Neuron (in vitro differentiated cells): ENCODE measurements at regions not wholly inside any gene's neighbourhood (a gene's known extent, or its start where the extent isn't known, plus 50 kb on each side); places are given as distances from the start of the nearest gene placed in this dataset.
"Not testable (repeated sequence)": the region's sequence is repeated elsewhere in the genome, so short reads cannot be mapped to it uniquely, and the experiment has no call there.

ENCODE experiments used
- H2AFZ ChIP-seq: one replicate; pipeline ENCODE4 v1.6.1; 2013; ENCODE audit warnings: low read depth, mild to moderate bottlenecking, inconsistent platforms, low read length, moderate library complexity
- H3K27me3 ChIP-seq: one replicate; pipeline ENCODE4 v1.6.1; 2013; ENCODE audit warnings: low read length; ENCODE audit not compliant: insufficient read depth
- H3K36me3 ChIP-seq: one replicate; pipeline ENCODE4 v1.6.1; 2013; ENCODE audit warnings: low read length; ENCODE audit not compliant: insufficient read depth
- H3K4me1 ChIP-seq: one replicate; pipeline ENCODE4 v1.6.1; 2013; ENCODE audit warnings: low read length; ENCODE audit not compliant: insufficient read depth
- H3K4me3 ChIP-seq: 2 replicates; pipeline ENCODE4 v1.5.1; 2013; ENCODE audit warnings: mild to moderate bottlenecking, low read length, moderate library complexity
- H3K9me3 ChIP-seq: one replicate; pipeline ENCODE4 v1.6.1; 2013; ENCODE audit warnings: low read length

GRCh38 chr12:107501681-107502080 lies 183.9 kb upstream of the PWP1 start:
- Histone ChIP-seq H3K27me3 (no peaks in the 10 kb centered on the region), H3K4me1 (no peaks in the 10 kb centered on the region), H3K9me3 (peaks cover 6% of the 10 kb centered on the region), H3K36me3 (no peaks in the 10 kb centered on the region), H2AFZ (no peak overlapping the region), H3K4me3 (no peak overlapping the region)

DNA sequence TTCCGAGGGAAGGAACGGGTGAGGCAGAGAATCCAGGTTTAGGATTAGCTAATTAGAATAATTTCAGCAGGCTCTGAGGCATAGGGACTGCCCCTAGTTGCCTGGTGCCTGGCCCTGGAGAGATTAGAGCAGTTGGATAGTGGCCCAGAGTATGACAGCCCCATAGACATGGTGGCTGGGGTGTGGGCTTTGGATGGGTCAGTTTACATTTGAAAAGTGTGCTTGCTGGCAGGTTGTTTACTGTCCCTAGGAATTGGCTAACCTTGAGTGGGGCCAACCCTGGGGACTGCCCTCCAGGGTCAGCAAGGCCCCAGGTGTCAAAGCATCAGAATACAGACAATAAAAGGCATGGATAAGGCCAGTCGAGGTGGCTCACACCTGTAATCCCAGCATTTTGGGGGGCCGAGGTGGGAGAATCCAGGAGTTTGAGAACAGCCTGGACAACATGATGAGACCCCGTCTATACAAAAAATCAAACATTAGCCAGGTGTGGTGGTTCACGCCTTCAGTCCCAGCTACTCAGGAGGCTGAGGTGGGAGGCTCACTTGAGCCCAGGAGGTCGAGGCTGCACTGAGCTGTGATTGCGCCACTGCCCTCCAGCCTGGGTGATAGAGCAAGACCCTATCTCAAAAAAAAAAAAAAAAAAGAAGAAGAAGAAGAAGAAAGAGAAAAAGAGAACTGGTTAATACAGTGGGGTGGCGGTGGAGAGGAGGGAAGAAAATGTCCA lies 182.3 kb upstream of the PWP1 start:
- H2AFZ ChIP-seq = no peak overlapping the region
- H3K9me3 ChIP-seq = no peaks in the 10 kb centered on the region
- H3K36me3 ChIP-seq = no peaks in the 10 kb centered on the region
- no peaks in the 10 kb centered on the region for H3K4me1 ChIP-seq
- H3K4me3 ChIP-seq = no peak overlapping the region
- no peaks in the 10 kb centered on the region for H3K27me3 ChIP-seq

DNA sequence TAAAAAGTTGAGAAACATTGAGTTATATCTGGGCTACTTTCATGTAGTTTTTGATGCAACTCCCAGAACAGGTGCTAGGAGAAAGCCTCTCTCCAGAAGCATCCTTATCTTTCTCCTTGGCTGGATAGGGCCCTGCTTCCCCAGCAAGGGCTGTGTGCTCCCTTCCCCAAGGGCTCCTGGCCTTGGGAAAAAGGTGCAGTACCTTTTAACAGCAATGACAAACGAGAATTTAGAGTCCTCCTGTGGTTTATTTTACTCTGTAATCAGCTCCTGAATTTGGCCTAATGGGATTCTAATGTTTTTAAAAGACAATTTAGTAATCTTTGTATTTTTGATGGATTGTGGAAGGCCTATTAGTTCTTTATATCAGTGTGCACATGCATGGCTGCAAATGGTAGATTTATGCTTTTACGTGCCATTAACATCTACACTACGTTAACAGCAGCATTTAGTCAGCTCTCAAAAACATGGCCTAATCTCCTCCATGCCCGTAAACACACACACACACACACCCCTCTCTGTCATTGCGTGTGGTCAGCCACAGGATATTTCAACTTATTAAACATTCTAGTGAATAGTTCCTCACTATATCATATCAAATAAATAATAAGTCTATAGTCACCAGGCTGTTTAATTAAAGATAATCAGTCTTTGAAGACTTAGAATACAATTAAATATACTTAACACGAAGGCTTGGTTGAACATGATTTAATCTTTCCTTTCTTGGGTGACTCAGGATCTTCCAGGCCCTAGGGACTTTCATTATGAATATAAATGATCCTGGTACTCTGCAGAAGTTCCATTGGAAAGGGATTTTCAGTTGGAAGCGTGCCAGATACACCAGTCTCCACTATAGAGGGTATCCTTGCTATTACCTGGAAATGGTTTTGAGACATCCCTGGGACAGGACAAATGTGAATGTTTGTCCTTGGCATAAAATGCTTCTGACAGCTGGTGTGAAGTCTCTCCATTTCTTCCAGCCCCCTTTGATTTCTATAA lies 181.4 kb upstream of the PWP1 start:
- H3K4me1 ChIP-seq = no peaks in the 10 kb centered on the region
- H3K4me3 ChIP-seq = no peak overlapping the region
- no peaks in the 10 kb centered on the region for H3K36me3 ChIP-seq
- no peaks in the 10 kb centered on the region for H3K9me3 ChIP-seq
- no peak overlapping the region for H2AFZ ChIP-seq
- H3K27me3 ChIP-seq = no peaks in the 10 kb centered on the region

DNA sequence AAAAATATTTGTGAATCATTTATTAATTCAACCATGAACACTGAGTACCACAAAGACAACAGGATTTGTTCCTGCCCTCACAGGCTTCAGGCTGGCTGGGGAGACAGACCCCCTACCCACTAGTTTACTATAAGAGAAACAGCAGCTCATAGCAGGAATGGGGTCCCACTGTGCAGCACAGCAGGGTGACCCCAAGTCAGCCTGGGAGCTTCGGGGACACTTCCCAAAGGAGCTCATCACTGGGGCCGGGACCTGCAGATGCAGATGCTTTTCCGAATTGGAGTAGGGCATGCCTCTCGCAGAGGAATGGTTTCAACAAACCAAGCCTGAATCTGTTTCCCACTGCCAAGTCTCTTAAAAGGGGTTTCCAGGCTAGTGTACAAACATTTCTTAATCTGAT lies 176.2 kb upstream of the PWP1 start:
- Histone ChIP-seq H3K4me1 (no peaks in the 10 kb centered on the region), H3K36me3 (no peaks in the 10 kb centered on the region), H3K4me3 (no peak overlapping the region), H3K27me3 (no peaks in the 10 kb centered on the region), H3K9me3 (no peaks in the 10 kb centered on the region), H2AFZ (no peak overlapping the region)

GRCh38 chr12:107510211-107510610 lies 175.4 kb upstream of the PWP1 start:
- no peaks in the 10 kb centered on the region for H3K36me3 ChIP-seq
- H3K27me3 ChIP-seq = no peaks in the 10 kb centered on the region
- no peaks in the 10 kb centered on the region for H3K9me3 ChIP-seq
- H2AFZ ChIP-seq = no peak overlapping the region
- peaks cover 3% of the 10 kb centered on the region for H3K4me1 ChIP-seq
- H3K4me3 ChIP-seq = no peak overlapping the region

DNA sequence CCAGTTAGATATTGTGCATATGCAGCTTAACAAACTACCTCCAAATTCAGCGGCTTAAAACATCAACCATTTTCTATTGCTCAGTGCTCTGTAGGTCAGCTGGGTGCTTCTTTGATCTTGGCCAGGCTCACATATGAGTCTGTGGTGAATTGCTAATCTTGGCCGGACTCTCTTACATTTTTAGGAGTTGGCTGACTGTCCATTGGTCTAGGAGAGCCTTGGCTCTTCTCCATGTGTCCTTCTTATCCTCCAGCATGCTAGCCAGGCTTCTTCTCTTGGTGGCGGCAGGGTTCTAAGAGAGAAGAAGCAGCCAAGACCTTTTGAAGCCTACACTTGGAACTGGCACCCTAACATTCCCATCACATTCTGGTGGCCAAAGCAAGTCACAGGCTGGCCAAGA lies 174.3 kb upstream of the PWP1 start:
- H3K4me1 ChIP-seq = peaks cover 6% of the 10 kb centered on the region
- H3K4me3 ChIP-seq = no peak overlapping the region
- no peak overlapping the region for H2AFZ ChIP-seq
- no peaks in the 10 kb centered on the region for H3K27me3 ChIP-seq
- no peaks in the 10 kb centered on the region for H3K36me3 ChIP-seq
- H3K9me3 ChIP-seq = no peaks in the 10 kb centered on the region

DNA sequence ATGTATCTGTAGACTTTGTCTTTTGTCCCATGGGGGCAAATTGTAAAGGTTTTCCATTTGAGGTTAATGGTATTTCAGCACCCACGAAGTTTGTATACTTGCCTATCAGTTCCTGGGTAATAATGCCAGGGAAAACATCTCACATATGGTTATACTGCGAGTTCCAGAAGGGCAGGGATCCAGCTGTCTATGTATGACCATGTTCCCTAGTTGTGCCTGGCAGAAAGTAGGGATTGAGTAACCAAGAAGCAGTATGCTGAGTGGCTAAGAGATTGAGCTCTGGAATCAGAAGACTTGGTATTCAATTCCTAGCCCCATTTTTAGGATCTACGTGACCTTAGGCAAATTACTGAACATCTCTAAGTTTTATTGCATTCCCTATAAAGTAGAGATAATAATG lies 173.2 kb upstream of the PWP1 start:
- Histone ChIP-seq H3K27me3 (no peaks in the 10 kb centered on the region), H3K36me3 (no peaks in the 10 kb centered on the region), H3K4me3 (no peak overlapping the region), H2AFZ (no peak overlapping the region), H3K9me3 (peaks cover 2% of the 10 kb centered on the region), H3K4me1 (peaks cover 6% of the 10 kb centered on the region)

DNA sequence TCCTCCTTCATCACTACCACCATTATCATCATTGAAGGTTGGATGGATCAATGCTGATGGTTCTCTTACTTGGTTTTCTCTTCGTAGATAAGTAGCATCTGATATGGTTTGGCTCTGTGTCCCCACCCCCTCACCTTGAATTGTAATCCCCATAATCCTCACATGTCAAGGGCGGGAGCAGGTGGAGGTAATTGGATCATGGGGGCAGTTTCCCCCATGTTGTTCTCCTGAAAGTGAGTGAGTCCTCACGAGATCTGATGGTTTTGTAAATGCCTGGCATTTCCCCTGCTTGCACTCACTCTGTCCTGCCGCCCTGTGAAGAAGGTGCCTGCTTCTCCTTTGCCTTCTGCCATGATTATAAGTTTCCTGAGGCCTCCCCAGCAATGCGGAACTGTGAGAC lies 172.4 kb upstream of the PWP1 start:
- no peak overlapping the region for H2AFZ ChIP-seq
- peaks cover 2% of the 10 kb centered on the region for H3K9me3 ChIP-seq
- H3K27me3 ChIP-seq = no peaks in the 10 kb centered on the region
- H3K4me1 ChIP-seq = peaks cover 6% of the 10 kb centered on the region
- H3K4me3 ChIP-seq = no peak overlapping the region
- H3K36me3 ChIP-seq = no peaks in the 10 kb centered on the region

- H3K9me3 ChIP-seq = peaks cover 2% of the 10 kb centered on the region
- no peak overlapping the region for H2AFZ ChIP-seq
- no peak overlapping the region for H3K4me3 ChIP-seq
- no peaks in the 10 kb centered on the region for H3K27me3 ChIP-seq
- peaks cover 6% of the 10 kb centered on the region for H3K4me1 ChIP-seq
- no peaks in the 10 kb centered on the region for H3K36me3 ChIP-seq
Measured at GRCh38 chr12:107513636-107514400, 171.8 kb upstream of the PWP1 start.

DNA sequence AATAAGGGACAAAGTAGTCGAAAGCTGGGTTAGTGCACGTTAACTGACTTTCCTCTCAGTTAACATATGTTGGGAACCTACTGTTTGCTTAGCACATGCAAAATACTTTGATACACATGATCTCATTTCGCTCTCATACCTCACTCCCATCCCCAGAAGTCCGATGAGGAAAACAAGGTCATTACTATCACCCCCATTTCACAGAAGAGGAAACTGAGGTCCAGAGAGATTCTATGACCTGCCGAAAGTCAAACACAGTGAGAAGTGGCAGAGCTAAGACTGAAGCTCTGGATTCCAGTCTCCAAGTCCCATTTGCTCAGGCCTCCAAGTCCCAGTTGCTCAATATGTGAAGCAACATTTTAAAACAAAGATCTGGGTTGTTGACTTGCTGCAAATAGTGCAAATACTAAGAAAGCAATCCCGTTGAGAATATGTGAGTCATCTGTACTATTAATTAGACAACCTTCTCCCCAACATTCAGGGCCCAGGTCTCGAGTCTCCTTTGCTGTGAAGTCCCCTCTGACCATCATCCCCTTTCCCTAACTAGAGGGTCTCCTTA lies 170.6 kb upstream of the PWP1 start:
- Histone ChIP-seq H2AFZ (no peak overlapping the region), H3K4me1 (peaks cover 6% of the 10 kb centered on the region), H3K4me3 (no peak overlapping the region)

GRCh38 chr12:107515446-107515958 lies 170.1 kb upstream of the PWP1 start:
- Histone ChIP-seq H3K4me3 (no peak overlapping the region), H3K27me3 (no peaks in the 10 kb centered on the region), H3K36me3 (no peaks in the 10 kb centered on the region), H3K9me3 (peaks cover 2% of the 10 kb centered on the region), H2AFZ (no peak overlapping the region), H3K4me1 (peaks cover 6% of the 10 kb centered on the region)

More for the DNA sequence above, 170.6 kb upstream of the PWP1 start:
- no peaks in the 10 kb centered on the region for H3K27me3 ChIP-seq
- H3K36me3 ChIP-seq = no peaks in the 10 kb centered on the region
- peaks cover 2% of the 10 kb centered on the region for H3K9me3 ChIP-seq

DNA sequence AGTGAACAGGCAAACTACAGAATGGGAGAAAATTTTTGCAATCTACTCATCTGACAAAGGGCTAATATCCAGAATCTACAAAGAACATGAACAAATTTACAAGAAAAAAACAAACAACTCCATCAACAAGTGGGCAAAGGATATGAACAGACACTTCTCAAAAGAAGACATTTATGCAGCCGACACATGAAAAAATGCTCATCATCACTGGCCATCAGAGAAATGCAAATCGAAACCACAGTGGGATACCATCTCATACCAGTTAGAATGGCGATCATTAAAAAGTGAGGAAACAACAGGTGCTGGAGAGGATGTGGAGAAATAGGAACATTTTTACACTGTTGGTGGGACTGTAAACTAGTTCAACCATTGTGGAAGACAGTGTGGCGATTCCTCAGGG lies 167.8 kb upstream of the PWP1 start:
- not testable (repeated sequence) for H3K36me3 ChIP-seq, H3K4me3 ChIP-seq, H2AFZ ChIP-seq, H3K4me1 ChIP-seq, H3K27me3 ChIP-seq, H3K9me3 ChIP-seq
